Stimulated activated CD4-positive, alpha-beta T cell treated with anti-CD3 and anti-CD28 coated beads, Interleukin-4, amount 100 ng/mL, for 24 hours (primary cell): ENCODE measurements at regions not wholly inside any gene's neighbourhood (a gene's known extent, or its start where the extent isn't known, plus 50 kb on each side); places are given as distances from the start of the nearest gene placed in this dataset.
A peak's percentile ranks its signal among the peaks of the same experiment; 100 is the strongest.

ENCODE experiments used
- DNase-seq: peaks from one replicate; pipeline ENCODE4 v3.0.0-alpha.2; 2020

GRCh38 chr2:181252262-181253148 is 204.7 kb upstream of the ITGA4 start:
- DNase-seq = no peak

- no peak for DNase-seq
Observed at GRCh38 chr2:181253438-181253837, 203.7 kb upstream of the ITGA4 start.

- DNase-seq = no peak
Observed at GRCh38 chr2:181255651-181256050, 201.5 kb upstream of the ITGA4 start.

GRCh38 chr2:181258720-181259119 is 198.5 kb upstream of the ITGA4 start:
- DNase-seq = no peak

- DNase-seq = no peak
Observed at GRCh38 chr2:181262782-181263181, 194.4 kb upstream of the ITGA4 start.

GRCh38 chr2:181264001-181264400 is 193.2 kb upstream of the ITGA4 start:
- DNase-seq = no peak

GRCh38 chr2:181264441-181264840 is 192.7 kb upstream of the ITGA4 start:
- no peak for DNase-seq

GRCh38 chr2:181266614-181267013 is 190.6 kb upstream of the ITGA4 start:
- DNase-seq = no peak

GRCh38 chr2:181268174-181268867 is 188.9 kb upstream of the ITGA4 start:
- no peak for DNase-seq

GRCh38 chr2:181273986-181274385 is 183.2 kb upstream of the ITGA4 start:
- no peak for DNase-seq

- no peak for DNase-seq
Observed at GRCh38 chr2:181275643-181276070, 181.5 kb upstream of the ITGA4 start.

- no peak for DNase-seq
Observed at GRCh38 chr2:181281206-181281832, 175.9 kb upstream of the ITGA4 start.

- DNase-seq = no peak
Observed at GRCh38 chr2:181285116-181285515, 172.1 kb upstream of the ITGA4 start.

- DNase-seq = no peak
Observed at GRCh38 chr2:181289698-181290097, 167.5 kb upstream of the ITGA4 start.

- DNase-seq = no peak
Observed at GRCh38 chr2:181290182-181290581, 167.0 kb upstream of the ITGA4 start.

GRCh38 chr2:181294979-181295378 is 162.2 kb upstream of the ITGA4 start:
- DNase-seq = no peak

- DNase-seq = peak; percentile 28
Observed at GRCh38 chr2:181300600-181301291, 156.4 kb upstream of the ITGA4 start.

GRCh38 chr2:181304011-181304844 is 153.0 kb upstream of the ITGA4 start:
- no peak for DNase-seq

- DNase-seq = peak; percentile 34
Observed at GRCh38 chr2:181305301-181306123, 151.7 kb upstream of the ITGA4 start.

- no peak for DNase-seq
Observed at GRCh38 chr2:181306785-181307184, 150.4 kb upstream of the ITGA4 start.
